ENCODE measurements at regions not wholly inside any gene's neighbourhood (a gene's known extent, or its start where the extent isn't known, plus 50 kb on each side); places are given as distances from the start of the nearest gene placed in this dataset.

GRCh38 chr2:49794396-49794795 lies 640.1 kb upstream of the FSHR start:
- TF ChIP-seq POLR2A (IDR thresholded peaks at IDR 0.05): no peak
- TF ChIP-seq EP300 (IDR thresholded peaks at IDR 0.05): no peak
- TF ChIP-seq CTCF (IDR thresholded peaks at IDR 0.05): no peak
- Histone ChIP-seq H3K9me3 (no peaks in the 10 kb centered on the region), H3K36me3 (no peaks in the 10 kb centered on the region), H3K27ac (no peak overlapping the region), H3K4me3 (no peak overlapping the region), H3K4me1 (ENCODE audit: insufficient read depth) (no peaks in the 10 kb centered on the region), H3K27me3 (no peaks in the 10 kb centered on the region)
- intact Hi-C loops (cut with DNase I): no loop called here
- 52 to 79% (median 68%) methylated on average over 2 of the region's 2 CpGs for WGBS, 3 donors
- no peak for DNase-seq

DNA sequence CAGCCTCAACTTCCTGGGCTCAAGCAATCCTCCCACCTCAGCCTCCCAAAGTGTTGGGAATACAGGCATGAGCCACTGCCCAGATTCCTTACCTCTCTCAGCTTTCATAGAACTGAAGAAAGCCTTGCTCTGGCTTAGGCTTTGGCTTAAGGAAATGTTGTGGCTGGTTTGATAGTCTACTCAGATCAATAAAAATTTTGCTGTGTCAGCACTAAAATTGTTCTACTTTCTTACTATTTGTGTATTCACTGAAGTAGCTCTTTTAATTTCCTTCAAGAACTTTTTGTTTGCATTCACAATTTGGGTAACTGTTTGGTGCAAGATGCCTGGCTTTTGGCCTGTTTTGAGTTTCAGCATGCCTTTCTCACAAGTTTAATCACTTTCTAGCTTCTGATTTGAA lies 634.0 kb upstream of the FSHR start:
- no peaks in the 10 kb centered on the region for H3K9me3 ChIP-seq
- H3K4me3 ChIP-seq: no peak overlapping the region
- TF ChIP-seq CTCF (IDR thresholded peaks at IDR 0.05) (no peak), EP300 (IDR thresholded peaks at IDR 0.05) (no peak), POLR2A (IDR thresholded peaks at IDR 0.05) (no peak)
- no peaks in the 10 kb centered on the region for H3K27me3 ChIP-seq
- H3K36me3 ChIP-seq: no peaks in the 10 kb centered on the region
- no peak overlapping the region for H3K27ac ChIP-seq
- intact Hi-C loops (cut with DNase I): no loop called here
- DNase-seq: no peak
- no peaks in the 10 kb centered on the region for H3K4me1 ChIP-seq (ENCODE audit: insufficient read depth)

GRCh38 chr2:49780949-49781348 lies 626.6 kb upstream of the FSHR start:
- TF ChIP-seq POLR2A (IDR thresholded peaks at IDR 0.05): no peak
- no peak for TF ChIP-seq EP300 (IDR thresholded peaks at IDR 0.05)
- no peak for TF ChIP-seq CTCF (IDR thresholded peaks at IDR 0.05)
- 54 to 59% (median 57%) methylated on average over 2 of the region's 2 CpGs for WGBS, 3 donors
- intact Hi-C loops (cut with DNase I): no loop called here

DNA sequence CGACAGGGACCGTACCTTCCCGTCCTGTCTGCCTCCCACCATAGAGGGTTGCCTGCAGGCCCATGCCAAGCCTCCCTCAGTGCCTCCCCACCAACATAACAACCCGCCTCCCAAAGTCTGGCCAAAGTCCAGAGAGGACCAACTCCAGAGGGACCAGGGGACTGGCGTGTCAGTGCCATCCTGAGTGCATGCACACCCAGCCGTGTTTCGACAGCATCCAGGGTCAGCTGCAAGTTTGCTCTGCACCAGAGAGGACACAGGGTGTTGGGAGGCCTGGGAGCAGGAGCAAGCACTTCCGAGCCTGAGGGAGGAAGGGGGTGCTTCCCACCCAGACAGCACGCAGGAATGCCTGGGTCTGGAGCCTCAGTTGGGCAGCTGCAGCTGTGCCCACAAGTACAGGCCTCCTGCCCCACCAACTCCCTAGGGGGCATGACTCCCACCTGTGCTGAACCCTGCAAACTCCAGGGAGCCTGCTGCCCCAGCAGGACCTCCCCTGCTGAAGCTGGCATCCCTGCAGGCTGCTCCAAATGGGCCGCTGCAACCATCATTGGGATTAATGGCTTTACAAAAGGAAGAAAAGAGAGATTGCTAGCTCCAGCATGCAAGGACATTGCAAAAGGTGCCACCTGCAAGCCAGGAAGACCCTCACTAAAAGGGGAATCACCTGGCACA lies 618.1 kb upstream of the FSHR start:
- Histone ChIP-seq H3K4me3 (no peak overlapping the region), H3K9me3 (no peaks in the 10 kb centered on the region), H3K4me1 (ENCODE audit: insufficient read depth) (no peaks in the 10 kb centered on the region), H3K36me3 (no peaks in the 10 kb centered on the region), H3K27ac (no peak overlapping the region), H3K27me3 (no peaks in the 10 kb centered on the region)
- intact Hi-C loops (cut with DNase I): no loop called here
- no peak for DNase-seq
- TF ChIP-seq EP300 (IDR thresholded peaks at IDR 0.05) (no peak), CTCF (IDR thresholded peaks at IDR 0.05) (no peak), POLR2A (IDR thresholded peaks at IDR 0.05) (no peak)
- 90 to 93% (median 91%) methylated on average over 10 of the region's 10 CpGs for WGBS, 3 donors

More at GRCh38 chr2:49780949-49781348, 626.6 kb upstream of the FSHR start:
- H3K27me3 ChIP-seq: no peaks in the 10 kb centered on the region
- DNase-seq: no peak
- H3K4me1 ChIP-seq (ENCODE audit: insufficient read depth): no peaks in the 10 kb centered on the region
- H3K27ac ChIP-seq: no peak overlapping the region
- H3K36me3 ChIP-seq: no peaks in the 10 kb centered on the region
- H3K9me3 ChIP-seq: no peaks in the 10 kb centered on the region
- H3K4me3 ChIP-seq: no peak overlapping the region

All from ovary (tissue), 7 donors.